ENCODE measurements at regions not wholly inside any gene's neighbourhood (a gene's known extent, or its start where the extent isn't known, plus 50 kb on each side); places are given as distances from the start of the nearest gene placed in this dataset.

DNA sequence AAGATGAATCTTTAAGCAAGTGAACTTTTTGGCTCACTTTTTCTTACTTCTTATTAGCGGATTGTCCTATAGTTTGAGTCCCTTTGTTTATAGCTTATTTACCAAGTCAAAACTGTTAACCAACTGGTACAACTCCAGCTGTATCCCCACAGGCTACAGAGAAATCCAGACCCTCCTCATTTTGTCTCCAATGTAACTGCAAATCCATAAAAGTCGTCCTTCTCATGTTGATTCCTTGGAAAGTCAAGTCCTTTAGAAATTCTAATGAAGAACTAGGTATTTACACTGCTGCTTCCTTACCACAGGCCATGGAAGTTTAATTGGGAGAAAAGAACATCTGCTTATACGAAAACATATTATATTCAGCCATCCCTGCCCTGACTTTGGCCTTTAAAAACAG is 729.1 kb upstream of the NRSN1 start:
- Histone ChIP-seq H3K27me3 (ENCODE audit: insufficient read depth, low read length) (no peaks in the 10 kb centered on the region), H3K9me3 (ENCODE audit: control insufficient read depth in 1 of 2, insufficient read depth in 1 of 2, low read depth in 1 of 2, low read length in 2 of 2) (peaks cover 0 to 2% of the 10 kb centered on the region in 2 experiments; a peak in 2 of 4 replicates), H3K4me3 (replicated peaks in 1 of 2; ENCODE audit: low read depth in 1 of 2, low read length in 2 of 2) (no peak overlapping the region), H3K36me3 (ENCODE audit: control insufficient read depth in 1 of 2, insufficient read depth in 2 of 2, low read length in 2 of 2) (no peaks in the 10 kb centered on the region), H3K4me1 (ENCODE audit: control insufficient read depth in 1 of 2, insufficient read depth in 2 of 2, low read length in 2 of 2) (no peaks in the 10 kb centered on the region), H3K9me2 (ENCODE audit: insufficient read depth) (no peaks in the 10 kb centered on the region), H3K79me2 (ENCODE audit: insufficient read depth, low read length) (no peaks in the 10 kb centered on the region), H3K4me2 (ENCODE audit: low read length) (no peak overlapping the region), H3K9ac (ENCODE audit: low read length) (no peak overlapping the region), H2AFZ (ENCODE audit: low read depth, low read length, poor library complexity, severe bottlenecking) (no peak overlapping the region), H4K20me1 (ENCODE audit: insufficient read depth) (no peaks in the 10 kb centered on the region; the same call in 1 of the 2 replicates), H3K27ac (ENCODE audit: low read depth, low read length) (no peak overlapping the region)
- no peak for DNase-seq (ENCODE audit: low read depth, low spot score)
- no peak for ATAC-seq
- CTCF ChIA-PET = no interaction called here
- POLR2A ChIA-PET = no interaction called here
- intact Hi-C loops (cut with micrococcal nuclease) = no loop called here
- no TSS peak for BruUV-seq (replicated peaks)
- RAD21 ChIA-PET (ENCODE audit: low non-redundant PET in 1 of 2, low total read pairs in 2 of 2, uncharacterized antibody in 2 of 2, unreplicated experiment in 2 of 2) = no interaction called here
- no peak for TF ChIP-seq FOSL1 (IDR thresholded peaks at IDR 0.05; ENCODE audit: low read depth)
- TF ChIP-seq, protein P1, sequence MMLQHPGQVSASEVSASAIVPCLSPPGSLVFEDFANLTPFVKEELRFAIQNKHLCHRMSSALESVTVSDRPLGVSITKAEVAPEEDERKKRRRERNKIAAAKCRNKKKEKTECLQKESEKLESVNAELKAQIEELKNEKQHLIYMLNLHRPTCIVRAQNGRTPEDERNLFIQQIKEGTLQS (IDR thresholded peaks at IDR 0.05) = no peak
- no peak for TF ChIP-seq CEBPB (IDR thresholded peaks at IDR 0.05; ENCODE audit: low read depth)
- no peak for TF ChIP-seq POLR2AphosphoS5 (IDR thresholded peaks at IDR 0.05; ENCODE audit: low read depth, low read length)
- no peak for TF ChIP-seq TCF7L2 (IDR thresholded peaks at IDR 0.05; ENCODE audit: borderline replicate concordance, extremely low read depth, insufficient read depth, insufficient read length)
- TF ChIP-seq ELF1 (IDR thresholded peaks at IDR 0.05; ENCODE audit: borderline replicate concordance, low read depth) = no peak
- TF ChIP-seq, protein P2, sequence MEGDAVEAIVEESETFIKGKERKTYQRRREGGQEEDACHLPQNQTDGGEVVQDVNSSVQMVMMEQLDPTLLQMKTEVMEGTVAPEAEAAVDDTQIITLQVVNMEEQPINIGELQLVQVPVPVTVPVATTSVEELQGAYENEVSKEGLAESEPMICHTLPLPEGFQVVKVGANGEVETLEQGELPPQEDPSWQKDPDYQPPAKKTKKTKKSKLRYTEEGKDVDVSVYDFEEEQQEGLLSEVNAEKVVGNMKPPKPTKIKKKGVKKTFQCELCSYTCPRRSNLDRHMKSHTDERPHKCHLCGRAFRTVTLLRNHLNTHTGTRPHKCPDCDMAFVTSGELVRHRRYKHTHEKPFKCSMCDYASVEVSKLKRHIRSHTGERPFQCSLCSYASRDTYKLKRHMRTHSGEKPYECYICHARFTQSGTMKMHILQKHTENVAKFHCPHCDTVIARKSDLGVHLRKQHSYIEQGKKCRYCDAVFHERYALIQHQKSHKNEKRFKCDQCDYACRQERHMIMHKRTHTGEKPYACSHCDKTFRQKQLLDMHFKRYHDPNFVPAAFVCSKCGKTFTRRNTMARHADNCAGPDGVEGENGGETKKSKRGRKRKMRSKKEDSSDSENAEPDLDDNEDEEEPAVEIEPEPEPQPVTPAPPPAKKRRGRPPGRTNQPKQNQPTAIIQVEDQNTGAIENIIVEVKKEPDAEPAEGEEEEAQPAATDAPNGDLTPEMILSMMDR (IDR thresholded peaks at IDR 0.05 in 2 of 3, conservative IDR thresholded peaks at IDR 0.05 in 1 of 3; ENCODE audit: borderline replicate concordance in 1 of 3, insufficient read depth in 1 of 3, low read depth in 2 of 3, low read length in 2 of 3) = no peak
- no peak for TF ChIP-seq SRF (IDR thresholded peaks at IDR 0.05; ENCODE audit: low read depth)
- no peak for TF ChIP-seq ZFX (IDR thresholded peaks at IDR 0.05)
- TF ChIP-seq EZH2 (IDR thresholded peaks at IDR 0.05) = no peak
- no peak for TF ChIP-seq RAD21 (IDR thresholded peaks at IDR 0.05; ENCODE audit: low read depth)
- TF ChIP-seq, protein P3, sequence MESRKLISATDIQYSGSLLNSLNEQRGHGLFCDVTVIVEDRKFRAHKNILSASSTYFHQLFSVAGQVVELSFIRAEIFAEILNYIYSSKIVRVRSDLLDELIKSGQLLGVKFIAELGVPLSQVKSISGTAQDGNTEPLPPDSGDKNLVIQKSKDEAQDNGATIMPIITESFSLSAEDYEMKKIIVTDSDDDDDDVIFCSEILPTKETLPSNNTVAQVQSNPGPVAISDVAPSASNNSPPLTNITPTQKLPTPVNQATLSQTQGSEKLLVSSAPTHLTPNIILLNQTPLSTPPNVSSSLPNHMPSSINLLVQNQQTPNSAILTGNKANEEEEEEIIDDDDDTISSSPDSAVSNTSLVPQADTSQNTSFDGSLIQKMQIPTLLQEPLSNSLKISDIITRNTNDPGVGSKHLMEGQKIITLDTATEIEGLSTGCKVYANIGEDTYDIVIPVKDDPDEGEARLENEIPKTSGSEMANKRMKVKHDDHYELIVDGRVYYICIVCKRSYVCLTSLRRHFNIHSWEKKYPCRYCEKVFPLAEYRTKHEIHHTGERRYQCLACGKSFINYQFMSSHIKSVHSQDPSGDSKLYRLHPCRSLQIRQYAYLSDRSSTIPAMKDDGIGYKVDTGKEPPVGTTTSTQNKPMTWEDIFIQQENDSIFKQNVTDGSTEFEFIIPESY (IDR thresholded peaks at IDR 0.05; ENCODE audit: extremely low read depth, insufficient replicate concordance, low read length) = no peak
- no peak for TF ChIP-seq POLR2A (IDR thresholded peaks at IDR 0.05; ENCODE audit: borderline replicate concordance, extremely low read depth, insufficient read depth, insufficient read length)
- TF ChIP-seq, protein P4, sequence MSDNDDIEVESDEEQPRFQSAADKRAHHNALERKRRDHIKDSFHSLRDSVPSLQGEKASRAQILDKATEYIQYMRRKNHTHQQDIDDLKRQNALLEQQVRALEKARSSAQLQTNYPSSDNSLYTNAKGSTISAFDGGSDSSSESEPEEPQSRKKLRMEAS (IDR thresholded peaks at IDR 0.05) = no peak
- TF ChIP-seq EGR1 (IDR thresholded peaks at IDR 0.05; ENCODE audit: low read depth) = no peak
- TF ChIP-seq SIN3A (IDR thresholded peaks at IDR 0.05; ENCODE audit: low read depth) = no peak
- no peak for TF ChIP-seq EZH2phosphoT487 (IDR thresholded peaks at IDR 0.05; ENCODE audit: borderline replicate concordance)
- TF ChIP-seq YY1 (IDR thresholded peaks at IDR 0.05; ENCODE audit: extremely low read depth, insufficient replicate concordance, low read depth, low read length) = no peak
- TF ChIP-seq JUND (IDR thresholded peaks at IDR 0.05) = no peak
- no peak for TF ChIP-seq SP1 (IDR thresholded peaks at IDR 0.05; ENCODE audit: low read depth)
